Breast epithelium (tissue), 4 donors: ENCODE measurements at regions not wholly inside any gene's neighbourhood (a gene's known extent, or its start where the extent isn't known, plus 50 kb on each side); places are given as distances from the start of the nearest gene placed in this dataset.

Experiments
- DNase-seq, 2 donors: peaks; one replicate each; pipeline ENCODE4 v3.0.0-alpha.2; 2019; ENCODE audit warnings: low spot score in 2 of 2
- H3K27ac ChIP-seq, 2 donors: fragments of 200-600 bp; sonication (generic) in 1 of 2; one replicate each; pipeline ENCODE4 v1.5.1; 2016 to 2019; ENCODE audit warnings: mild to moderate bottlenecking in 1 of 2
- H3K27me3 ChIP-seq, 2 donors: fragments of 200-600 bp; sonication (generic) in 1 of 2; one replicate each; pipeline versions ENCODE4 v1.5.1 to v1.6.0; 2017 to 2019; ENCODE audit warnings: control low read depth in 1 of 2, mild to moderate bottlenecking in 1 of 2
- H3K36me3 ChIP-seq: fragments of 200-600 bp; one replicate; pipeline ENCODE4 v1.5.1; 2019
- H3K4me1 ChIP-seq, 2 donors: fragments of 200-600 bp; sonication (generic); one replicate each; pipeline ENCODE4 v1.5.1; 2016 to 2019; ENCODE audit warnings: control low read depth in 1 of 2
- H3K4me3 ChIP-seq, 3 donors: fragments of 200-600 bp; sonication (generic); 1 replicate in 2 of 3; 2 replicates in 1 of 3; pipeline ENCODE4 v1.5.1; 2016 to 2019; ENCODE audit warnings: mild to moderate bottlenecking in 3 of 3, moderate library complexity in 2 of 3
- H3K9me3 ChIP-seq, 2 donors: fragments of 200-600 bp; sonication (generic) in 1 of 2; one replicate each; pipeline ENCODE4 v1.5.1; 2016 to 2019; ENCODE audit warnings: control low read depth in 1 of 2
- CTCF ChIP-seq, 3 donors: fragments of 450-650 bp; IDR thresholded peaks; one replicate each; pipeline ENCODE4 v1.5.1; 2016 to 2017; ENCODE audit warnings: antibody characterized with exemption in 3 of 3, mild to moderate bottlenecking in 3 of 3, moderate library complexity in 3 of 3
- POLR2A ChIP-seq: fragments of 450-650 bp; IDR thresholded peaks from one replicate; pipeline ENCODE4 v1.6.1; 2016; ENCODE audit warnings: antibody characterized with exemption, mild to moderate bottlenecking, moderate library complexity
- POLR2AphosphoS5 ChIP-seq, 3 donors: sonication (generic); formaldehyde crosslinking; IDR thresholded peaks; one replicate each; pipeline ENCODE4 v1.6.1; 2017; ENCODE audit warnings: antibody characterized with exemption in 3 of 3
- intact Hi-C: fragments of 100-400 bp; cut with DNase I; formaldehyde crosslinking; loops from one replicate; pipeline ENCODE4 v1.15.1; 2023; ENCODE audit warnings: low total_unique reads

GRCh38 chr7:114862406-114862805, 59.5 kb upstream of the MDFIC start:
- TF ChIP-seq POLR2AphosphoS5 (IDR thresholded peaks at IDR 0.05) (no peak), CTCF (IDR thresholded peaks at IDR 0.05) (no peak), POLR2A (no peak)
- H3K27ac ChIP-seq = no peak overlapping the region
- H3K27me3 ChIP-seq = no peaks in the 10 kb centered on the region
- H3K36me3 ChIP-seq = no peaks in the 10 kb centered on the region
- intact Hi-C loops = no loop called here
- H3K4me1 ChIP-seq = no peaks in the 10 kb centered on the region
- H3K4me3 ChIP-seq = no peak overlapping the region
- no peak for DNase-seq
- H3K9me3 ChIP-seq = no peaks in the 10 kb centered on the region

DNA sequence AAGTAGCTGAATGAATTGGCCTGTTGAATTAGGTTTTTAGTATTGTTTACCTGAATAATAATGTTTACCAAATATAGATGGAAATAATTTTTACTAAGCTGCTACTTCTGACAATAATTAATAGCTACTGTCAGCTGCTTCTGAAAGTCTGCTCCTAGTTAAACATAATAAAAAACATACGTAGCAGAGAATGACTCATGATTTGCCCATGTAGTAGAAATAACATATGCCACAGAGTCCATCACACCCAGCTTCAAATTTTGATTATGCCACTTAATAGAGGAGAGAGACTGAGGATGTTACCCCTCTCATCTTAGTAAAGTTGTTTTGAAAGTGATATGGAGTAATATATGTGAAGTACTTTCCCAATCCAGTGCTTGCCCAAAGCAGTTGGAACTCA, 57.6 kb upstream of the MDFIC start:
- Histone ChIP-seq H3K36me3 (no peaks in the 10 kb centered on the region), H3K9me3 (no peaks in the 10 kb centered on the region), H3K27ac (no peak overlapping the region), H3K4me3 (no peak overlapping the region), H3K4me1 (no peaks in the 10 kb centered on the region), H3K27me3 (no peaks in the 10 kb centered on the region)
- intact Hi-C loops = no loop called here
- no peak for DNase-seq
- no peak for TF ChIP-seq POLR2A
- TF ChIP-seq CTCF (IDR thresholded peaks at IDR 0.05) = no peak
- TF ChIP-seq POLR2AphosphoS5 (IDR thresholded peaks at IDR 0.05) = no peak

GRCh38 chr7:114865564-114865963, 56.3 kb upstream of the MDFIC start:
- Histone ChIP-seq H3K27ac (no peak overlapping the region), H3K36me3 (no peaks in the 10 kb centered on the region), H3K4me1 (no peaks in the 10 kb centered on the region), H3K27me3 (no peaks in the 10 kb centered on the region), H3K9me3 (no peaks in the 10 kb centered on the region), H3K4me3 (no peak overlapping the region)
- TF ChIP-seq POLR2AphosphoS5 (IDR thresholded peaks at IDR 0.05) = no peak
- TF ChIP-seq CTCF (IDR thresholded peaks at IDR 0.05) = peak in 2 of 3 donors; percentile 28 to 57
- intact Hi-C loops = no loop called here
- DNase-seq = no peak
